CD4-positive, alpha-beta T cell treated with Interferon gamma for 1 hour (primary cell): ENCODE measurements at regions not wholly inside any gene's neighbourhood (a gene's known extent, or its start where the extent isn't known, plus 50 kb on each side); places are given as distances from the start of the nearest gene placed in this dataset.
"Not testable (repeated sequence)": the region's sequence is repeated elsewhere in the genome, so short reads cannot be mapped to it uniquely, and the experiment has no call there.

Experiments
- DNase-seq: peaks from one replicate; pipeline ENCODE4 v3.0.0-alpha.2; 2020

DNA sequence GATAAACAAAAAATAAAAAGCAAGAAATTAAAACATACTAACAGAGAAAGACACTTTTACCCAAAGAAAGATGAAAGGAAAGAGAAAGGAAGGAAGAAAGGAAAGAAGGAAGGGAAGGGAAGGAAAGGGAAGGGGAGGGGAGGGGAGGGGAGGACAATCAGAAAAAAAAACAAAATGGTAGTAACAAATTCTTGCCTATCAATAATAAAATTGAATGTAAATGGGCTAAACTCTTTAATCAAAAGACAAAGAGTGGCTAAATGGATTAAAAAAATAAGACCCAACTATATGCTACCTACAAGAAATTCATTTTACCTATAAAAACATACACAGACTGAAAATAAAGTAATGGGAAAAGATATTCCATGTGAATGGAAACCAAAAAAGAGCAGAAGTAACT lies 372.9 kb upstream of the NFIA start:
- no peak for DNase-seq

DNA sequence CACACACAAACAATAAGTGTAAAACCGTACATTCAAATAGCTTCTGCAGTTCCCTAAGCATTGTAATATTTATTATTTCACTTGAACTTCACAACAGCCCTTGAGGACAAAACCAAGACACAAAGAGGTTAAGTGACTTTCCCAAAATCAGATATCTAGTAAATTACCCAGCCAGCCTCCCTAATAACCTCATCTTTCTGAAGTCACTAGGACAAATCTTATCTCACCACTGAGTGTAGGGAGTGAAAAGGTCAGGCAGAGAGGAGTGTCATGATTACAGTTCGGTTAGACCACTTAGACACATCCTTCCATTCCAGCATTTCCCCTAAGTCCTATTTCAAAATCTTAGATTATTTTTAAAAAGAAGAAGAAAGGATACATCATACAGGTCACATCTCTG lies 377.3 kb upstream of the NFIA start:
- DNase-seq, result no peak

DNA sequence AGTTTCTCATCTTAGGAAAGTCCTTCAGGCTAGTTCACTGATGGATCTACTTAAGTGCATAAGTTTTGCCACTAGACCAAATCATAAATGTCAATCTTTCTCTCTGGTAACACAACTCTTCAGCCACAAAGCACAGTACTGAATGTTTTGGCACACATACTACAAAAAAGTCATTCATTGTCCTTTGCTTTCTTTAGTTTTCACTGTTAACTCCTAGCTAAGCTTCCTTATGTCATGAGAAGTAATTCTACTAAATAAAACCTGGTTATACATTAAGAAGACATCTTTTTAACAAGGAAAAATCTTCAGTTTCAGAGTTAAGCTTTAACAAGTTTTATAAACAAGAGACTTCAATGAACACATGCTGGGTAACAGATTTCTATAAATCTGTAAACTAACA lies 379.2 kb upstream of the NFIA start:
- DNase-seq, result no peak

DNA sequence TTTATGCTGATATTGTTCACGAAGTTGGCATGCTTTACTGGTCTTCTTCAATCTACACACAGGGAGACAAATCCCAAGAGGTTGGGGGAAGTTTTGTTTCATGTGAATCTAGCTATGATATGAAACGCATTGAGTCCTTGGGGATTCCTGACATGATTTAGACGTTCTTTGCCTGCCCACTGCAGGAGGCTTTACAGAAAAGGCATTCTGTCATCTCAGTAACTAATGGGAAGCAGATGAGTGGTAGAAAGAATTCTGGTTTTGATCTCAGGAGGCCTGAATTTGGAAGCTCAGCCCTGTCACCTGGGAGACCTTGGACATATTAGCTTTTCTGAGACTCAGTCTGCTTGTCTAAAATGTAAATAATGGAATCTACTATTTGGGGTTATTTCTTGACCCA lies 383.0 kb upstream of the NFIA start:
- DNase-seq, result no peak

DNA sequence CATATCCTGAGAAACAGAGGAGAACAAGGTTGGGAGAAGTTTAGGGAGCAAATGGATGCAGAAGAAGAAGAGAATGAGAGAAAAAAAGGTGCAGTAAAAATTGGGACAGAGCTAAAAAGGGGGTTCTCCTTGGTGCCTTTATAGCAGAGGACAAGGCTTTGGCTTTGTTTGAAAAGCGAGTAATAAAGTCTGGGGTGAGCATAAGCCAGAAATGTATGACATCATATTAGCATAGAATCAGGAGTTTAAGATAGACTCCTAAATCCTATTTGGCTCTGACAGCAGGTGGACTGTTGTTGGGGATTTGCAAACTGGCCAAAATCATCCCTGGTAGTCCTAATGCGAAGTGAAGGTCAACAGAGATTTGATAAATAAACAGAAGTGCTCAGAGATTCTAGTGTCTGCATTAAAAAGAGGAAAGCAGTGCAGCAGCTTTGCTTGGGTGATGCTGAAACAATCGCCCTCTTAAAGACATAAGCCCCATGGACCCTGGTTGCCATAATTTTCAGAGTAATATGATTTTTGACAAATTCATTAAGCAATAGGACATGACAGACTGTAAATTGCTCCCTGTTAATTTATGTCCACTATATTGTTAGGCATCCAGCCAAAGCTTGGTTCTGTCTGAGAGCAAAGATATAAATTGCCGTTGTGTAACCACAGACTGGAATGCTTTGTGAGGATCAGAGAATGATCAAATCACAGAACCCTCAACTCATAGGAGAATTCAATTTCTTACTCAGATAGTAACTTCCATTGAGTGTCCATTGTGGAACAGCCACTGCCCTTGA lies 385.0 kb upstream of the NFIA start:
- no peak for DNase-seq

DNA sequence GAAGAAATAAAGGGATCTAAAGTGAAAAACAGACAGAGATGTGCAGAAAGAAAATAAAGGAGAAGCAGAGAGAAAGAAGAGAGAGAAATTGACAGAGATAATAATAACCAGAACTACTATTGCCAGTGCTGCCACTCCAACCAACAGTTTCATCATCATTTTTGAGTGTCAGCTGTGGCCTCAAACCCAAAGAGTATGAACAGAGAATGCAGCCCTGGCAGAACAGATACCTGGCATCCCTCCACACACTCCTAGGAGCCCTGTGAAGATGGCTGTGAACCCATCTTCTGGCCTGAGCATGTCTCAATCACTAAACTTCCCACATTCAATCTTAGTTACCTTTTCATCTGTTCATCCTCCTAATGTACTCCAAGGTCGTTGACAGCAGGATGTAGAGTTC lies 385.8 kb upstream of the NFIA start:
- no peak for DNase-seq

DNA sequence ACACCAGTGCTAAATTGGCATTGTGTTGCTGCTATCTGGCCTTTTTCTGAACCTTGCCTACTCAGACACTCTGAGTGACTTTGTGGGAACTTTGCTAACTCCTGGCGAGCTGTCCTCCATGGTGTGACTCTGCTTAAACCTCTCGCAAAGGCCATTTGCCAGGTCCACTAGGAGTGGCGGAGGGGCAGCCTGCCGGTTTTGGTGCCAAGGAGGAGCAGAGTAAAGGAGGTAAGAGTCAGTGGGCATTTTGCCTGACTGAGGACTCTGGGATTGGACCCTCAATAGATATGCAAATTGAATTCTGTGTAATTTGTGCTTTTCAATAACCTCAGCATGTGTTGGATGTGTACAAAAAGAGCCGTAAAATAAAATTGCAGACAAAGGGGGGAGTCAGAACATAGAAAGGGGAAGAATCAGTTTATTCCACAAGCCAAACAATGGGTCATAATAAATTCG lies 386.6 kb upstream of the NFIA start:
- no peak for DNase-seq

DNA sequence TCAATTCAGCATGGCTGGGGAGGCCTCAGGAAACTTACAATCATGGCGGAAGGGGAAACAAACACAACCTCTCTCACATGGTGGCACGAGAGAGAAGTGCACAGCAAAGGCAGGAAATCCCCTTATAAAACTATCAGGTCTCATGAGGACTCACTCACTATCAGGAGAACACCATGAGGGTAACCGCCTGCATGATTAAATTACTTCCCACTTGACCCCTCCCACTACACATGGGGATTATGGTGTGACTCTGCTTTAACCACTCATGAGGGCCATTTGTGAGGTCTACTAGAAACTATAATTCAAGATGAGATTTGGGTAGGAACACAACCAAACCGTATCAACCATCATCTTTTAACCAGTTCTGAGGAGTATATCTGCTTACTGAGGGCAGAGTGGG lies 387.4 kb upstream of the NFIA start:
- DNase-seq, result no peak

DNA sequence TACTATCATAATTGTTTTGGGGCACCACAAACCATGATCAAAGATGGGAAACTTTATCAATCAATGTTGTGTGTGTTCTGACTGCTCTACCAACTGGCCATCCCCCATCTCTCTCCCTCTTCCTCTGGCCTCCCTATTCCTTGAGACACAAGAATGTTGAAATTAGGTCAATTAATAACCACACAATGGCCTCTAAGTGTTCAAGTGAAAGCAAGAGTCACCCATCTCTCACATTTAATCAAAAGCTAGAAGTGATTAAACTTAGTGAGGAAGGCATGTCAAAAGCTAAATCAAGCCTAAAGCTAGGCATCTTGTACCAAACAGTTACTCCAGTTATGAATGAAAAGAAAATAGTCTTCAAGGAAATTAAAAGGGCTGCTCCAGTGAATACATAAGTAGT lies 390.3 kb upstream of the NFIA start:
- DNase-seq, result no peak

DNA sequence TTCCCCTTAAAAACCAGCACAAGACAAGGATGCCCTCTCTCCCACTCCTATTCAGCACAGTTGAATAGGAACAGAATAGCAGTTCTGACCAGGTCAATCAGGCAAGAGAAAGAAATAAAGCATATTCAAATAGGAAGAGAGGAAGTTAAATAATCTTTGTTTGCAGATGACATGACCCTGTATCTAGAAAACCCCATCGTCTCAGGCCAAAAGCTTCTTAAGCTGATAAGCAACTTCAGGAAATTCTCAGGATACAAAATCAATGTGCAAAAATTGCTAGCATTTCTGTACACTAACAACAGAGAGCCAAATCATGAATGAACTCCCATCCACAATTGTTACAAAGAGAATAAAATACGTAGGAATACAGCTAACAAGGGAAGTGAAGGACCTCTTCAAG lies 394.1 kb upstream of the NFIA start:
- not testable (repeated sequence) for DNase-seq

DNA sequence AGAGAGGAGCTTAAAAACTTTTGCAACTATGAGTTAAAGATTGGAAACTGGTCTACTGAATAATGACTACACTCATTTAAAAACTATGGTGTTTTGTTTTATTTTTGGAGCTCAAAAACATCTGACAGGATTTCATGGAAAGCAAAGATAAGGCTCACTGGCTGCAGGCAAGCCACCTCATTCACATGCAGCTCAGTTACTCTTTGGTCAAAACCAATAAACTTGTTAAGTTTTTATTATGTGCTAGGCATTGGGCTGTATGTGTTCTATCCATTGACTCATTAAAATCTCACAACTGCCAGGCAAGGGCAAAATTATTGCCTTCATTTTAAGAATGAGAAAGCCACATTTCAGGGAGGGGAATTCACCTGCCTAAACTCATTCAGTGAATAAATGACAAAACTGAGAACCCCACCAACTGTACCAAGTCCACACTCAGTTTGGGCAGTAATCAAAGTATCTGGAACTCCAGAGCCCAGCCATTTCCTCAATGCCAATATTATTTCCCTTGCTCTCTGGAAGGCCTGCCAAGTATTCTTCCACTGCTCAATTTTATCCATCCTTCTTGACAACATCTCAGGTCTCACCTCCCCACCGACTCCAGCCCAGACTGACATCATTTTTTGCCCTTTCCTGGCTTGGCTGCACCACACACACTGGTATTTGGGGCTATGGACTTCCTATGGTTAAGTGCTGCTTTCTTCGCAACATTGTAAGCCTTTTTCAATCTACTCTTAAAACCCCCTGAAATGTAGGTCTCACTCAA lies 401.1 kb upstream of the NFIA start:
- no peak for DNase-seq

DNA sequence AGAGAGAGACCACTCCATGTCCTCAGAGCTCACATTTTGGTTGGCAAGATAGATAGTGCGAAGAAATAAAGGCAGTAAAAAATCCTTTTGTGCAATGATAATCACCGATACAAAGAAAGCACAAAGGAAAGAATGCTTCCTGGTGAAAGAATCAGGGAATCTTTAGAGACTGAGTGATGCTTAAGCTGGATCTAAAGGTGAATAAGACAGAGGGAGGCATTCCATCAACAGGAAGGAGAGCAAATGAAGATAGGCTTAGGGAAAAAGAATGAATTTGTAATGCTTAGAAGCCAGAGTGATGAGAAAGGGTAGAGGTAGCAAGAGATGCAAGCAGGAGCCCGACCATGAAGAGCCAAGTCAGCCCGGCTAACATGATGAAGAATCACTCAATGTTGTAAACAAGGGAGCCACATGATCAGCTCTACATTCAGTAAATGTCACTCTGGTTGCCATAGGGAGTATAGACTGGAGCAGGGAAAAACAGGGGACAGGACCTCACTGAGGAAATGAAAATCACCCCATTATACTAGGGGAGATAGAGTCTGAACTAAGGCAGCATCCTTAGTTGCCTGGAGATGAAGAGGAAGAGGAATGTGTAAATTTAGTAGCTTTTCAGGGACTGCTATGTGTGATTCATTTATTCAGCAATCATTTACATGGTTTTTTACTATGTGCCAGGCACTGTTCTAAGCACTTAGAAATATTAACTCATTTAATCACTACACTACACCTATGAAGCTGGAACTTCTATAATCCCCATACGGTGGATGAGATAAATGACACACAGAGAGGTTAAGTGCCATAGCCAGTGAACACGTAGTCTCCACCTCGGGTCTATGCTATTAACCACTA lies 402.6 kb upstream of the NFIA start:
- DNase-seq, result no peak

DNA sequence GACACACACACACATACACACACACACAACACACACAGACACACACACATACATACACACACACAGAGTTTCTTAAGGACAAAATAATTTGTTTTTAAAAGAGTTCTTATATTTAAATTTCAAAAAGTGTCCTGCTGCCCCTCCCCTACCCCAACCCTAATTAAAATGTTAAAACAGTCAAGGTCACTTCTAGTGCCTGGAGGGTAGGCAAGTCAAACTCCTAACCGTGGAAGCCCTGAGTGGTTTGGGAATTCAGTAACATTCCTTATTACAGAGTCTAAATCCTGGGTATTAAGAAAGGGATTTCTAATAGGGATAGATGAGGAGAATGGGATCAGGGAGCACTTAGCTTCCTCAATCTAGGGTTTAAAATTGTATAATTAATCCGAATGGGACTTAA lies 403.6 kb upstream of the NFIA start:
- DNase-seq, result no peak

DNA sequence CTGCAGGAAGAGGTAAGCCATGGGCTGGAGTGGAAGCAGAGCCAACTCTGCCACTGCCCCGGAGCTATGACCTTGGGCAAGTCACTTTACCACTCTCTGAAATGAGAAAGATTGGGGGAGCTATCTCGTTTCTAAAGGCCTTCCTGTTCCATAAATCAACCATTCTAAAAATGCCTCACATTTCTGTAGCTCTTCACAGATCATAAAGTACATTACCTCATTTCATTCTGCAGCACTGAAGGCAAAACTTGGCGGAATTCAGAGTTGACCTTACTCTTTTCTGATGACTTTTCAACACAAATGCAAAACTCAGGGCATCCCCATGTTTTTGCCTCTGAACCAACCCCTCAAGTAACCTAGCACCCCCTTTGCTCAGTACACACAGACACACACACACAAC lies 404.0 kb upstream of the NFIA start:
- DNase-seq, result no peak

DNA sequence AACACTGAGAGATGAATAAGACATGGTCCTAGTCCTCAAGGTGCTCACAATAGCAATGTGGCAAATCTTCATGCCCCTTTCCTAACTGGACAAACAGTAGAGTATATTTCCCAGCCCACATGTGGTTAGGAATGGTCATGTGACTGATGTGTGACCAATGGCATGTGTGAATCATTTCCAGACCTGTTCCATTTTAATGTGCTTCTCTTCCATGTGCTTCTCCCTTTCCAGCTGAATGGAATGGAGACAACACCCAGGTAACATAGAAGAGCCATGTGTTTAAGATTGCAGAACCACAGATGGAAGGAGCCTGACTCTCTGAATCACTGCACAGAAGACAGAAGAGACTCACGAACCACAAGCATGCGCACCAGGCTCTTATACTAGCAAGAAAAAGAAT lies 409.9 kb upstream of the NFIA start:
- DNase-seq, result no peak

DNA sequence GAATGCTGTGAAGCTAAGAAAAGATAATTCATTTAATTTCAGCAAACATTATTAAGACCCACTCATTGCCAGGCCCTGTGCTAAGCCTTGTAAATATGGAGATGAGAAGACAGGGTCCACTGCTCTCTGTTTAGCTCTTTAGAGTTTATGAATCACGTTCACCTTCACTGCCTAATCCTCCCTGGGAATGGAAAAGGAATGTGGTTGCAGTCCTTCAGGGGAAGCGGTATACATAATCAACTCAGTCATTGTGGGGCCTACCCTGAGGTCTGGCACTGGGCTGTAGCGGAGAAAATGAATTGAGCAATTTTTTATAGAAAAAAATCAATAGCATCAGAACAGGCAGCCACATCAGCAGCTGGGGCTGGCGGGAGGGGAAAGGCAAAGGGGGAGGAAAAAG lies 412.1 kb upstream of the NFIA start:
- DNase-seq, result no peak

DNA sequence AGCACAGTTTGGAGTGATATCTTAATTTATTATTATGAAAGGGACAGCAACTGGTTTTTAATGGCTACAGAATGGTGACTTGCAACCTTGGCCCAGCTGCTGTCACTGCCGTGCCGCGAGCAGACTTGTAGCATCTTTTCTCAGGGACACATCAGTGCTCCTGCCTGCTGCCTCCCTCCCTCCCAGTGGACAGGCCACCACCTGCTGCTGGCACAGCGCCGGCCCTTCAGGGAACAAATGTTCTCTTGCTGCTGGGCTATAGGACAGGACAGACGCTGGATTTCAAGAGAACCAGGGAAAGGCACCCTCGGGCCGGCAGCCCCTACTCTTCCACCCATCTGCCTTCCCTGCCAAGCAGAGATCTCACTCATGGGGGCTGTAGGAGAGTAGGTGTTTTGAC lies 413.8 kb upstream of the NFIA start:
- DNase-seq, result no peak

DNA sequence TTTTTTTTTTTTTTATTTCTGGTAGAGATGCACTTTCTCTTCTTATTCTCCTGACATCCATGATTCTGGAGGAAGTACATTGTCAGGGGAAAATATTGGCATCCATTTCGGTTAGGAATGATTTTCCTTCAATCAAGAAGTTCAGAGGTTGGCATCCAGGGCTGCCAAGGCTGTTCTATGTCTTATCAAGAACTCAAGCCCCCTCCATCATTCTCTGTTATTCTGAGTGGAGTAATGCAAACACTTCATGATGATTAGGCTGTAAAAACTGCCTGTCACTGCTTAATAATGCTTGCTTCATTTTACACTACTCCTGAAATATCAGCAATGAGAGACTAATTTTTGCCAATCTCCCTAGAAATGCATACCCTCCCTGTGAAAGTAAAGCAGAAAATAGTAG lies 417.1 kb upstream of the NFIA start:
- DNase-seq, result no peak

DNA sequence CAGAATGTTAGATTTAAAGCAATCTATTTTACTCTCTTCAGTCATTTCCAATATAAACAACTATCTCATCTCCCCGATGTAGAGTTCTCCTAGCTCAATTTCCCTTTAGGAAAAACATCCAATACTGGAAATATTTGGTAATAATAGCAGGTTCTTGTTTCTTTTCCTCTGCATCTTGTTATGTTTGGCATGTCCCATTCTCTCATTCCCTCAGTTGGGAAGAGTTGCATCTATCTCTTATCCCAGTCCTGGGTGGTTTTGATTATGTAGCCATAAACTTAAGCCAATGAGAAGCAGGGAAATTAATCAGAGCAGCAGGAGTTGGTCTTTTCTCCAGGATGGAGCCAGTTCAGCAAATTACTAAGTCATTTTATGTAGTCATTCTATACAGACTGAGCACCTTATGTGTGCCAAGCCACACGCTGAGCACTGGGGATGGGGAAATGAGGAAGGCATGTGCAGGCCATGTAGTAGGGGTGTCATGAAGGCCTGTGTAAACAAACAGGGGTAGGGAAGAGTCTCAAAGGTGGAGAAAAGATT lies 418.2 kb upstream of the NFIA start:
- no peak for DNase-seq

DNA sequence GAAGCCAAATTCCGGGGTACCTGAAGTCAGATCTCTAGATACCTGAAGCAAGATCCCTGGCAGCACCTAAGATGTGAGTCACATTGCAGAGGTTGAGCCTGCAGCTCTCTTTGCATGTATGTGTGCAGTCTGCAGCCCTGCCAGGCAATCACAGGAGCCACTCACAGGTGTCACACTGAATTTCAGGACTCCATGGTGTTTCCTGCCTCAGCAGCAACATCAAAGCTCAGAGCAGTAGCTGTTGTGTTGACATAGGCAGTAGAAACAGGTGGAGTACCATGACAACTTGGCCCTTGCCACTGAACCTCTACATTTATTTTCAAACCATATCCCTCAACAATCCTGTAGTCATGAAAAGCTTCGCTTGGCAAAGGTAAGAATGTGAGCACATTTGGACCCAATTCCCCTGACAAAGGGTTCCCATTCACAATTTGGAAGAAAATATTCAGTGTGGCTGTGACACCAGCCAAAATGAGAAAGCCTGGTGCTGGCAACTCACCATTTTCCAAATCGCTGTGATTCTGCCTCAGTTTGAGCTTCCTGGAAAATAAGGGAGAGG lies 419.8 kb upstream of the NFIA start:
- no peak for DNase-seq

DNA sequence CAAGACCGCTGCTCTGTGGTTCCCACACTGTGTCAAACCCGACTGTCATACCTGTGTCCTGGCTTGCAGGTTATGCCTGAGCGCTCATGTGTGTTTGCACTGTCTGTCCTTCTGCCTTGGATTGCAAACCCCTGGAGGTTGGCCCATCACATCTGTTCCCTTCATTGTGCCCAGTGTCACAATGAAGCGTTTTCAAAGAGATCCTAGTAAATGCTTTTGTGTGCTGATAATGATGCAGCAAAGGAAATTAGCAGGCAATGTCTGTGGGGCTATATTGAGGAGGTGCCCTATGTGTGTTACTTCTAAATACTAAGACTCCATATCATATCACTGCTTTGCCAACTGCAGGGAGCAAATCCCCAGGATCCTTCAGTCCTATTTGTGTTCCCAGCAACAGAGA lies 424.4 kb upstream of the NFIA start:
- no peak for DNase-seq

DNA sequence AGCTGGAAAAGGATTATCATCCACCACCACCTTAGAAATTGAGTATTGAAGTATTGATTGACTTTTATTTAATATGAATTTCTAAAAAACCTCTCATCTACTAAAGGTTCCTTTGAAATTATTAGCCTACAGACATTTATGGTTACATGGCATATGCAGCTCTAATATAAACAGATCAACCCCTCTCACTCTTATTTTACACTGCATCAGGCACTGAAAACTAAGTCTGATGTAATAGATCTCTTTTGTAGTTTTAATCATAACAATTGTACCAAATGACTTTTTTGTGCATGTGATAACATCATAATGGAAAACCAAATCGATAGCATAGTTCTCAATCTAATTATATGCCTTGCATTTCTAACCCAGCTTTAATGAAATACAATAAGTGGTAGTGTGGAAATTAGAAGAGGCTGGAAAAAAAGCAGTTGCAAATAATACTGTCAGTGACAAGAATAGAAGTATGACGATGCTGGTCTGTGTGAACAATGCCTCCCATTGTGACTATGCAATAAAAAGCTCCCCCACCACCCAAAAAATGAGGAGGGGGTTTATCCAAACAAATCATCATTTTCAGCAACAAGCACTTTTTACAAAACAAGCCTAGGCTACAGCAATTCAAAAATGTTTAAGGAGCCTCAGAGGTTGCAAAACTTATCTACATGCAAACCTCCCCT lies 426.5 kb upstream of the NFIA start:
- DNase-seq, result no peak
